ENCODE measurements at regions not wholly inside any gene's neighbourhood (a gene's known extent, or its start where the extent isn't known, plus 50 kb on each side); places are given as distances from the start of the nearest gene placed in this dataset.

- DNase-seq, result no peak
- Histone ChIP-seq H3K27ac (no peak overlapping the region), H3K36me3 (no peaks in the 10 kb centered on the region), H3K4me1 (no peaks in the 10 kb centered on the region), H3K27me3 (no peaks in the 10 kb centered on the region), H3K4me3 (no peak overlapping the region), H3K9me3 (no peaks in the 10 kb centered on the region)
- no peak for TF ChIP-seq POLR2A (IDR thresholded peaks at IDR 0.05)
- no peak for TF ChIP-seq CTCF (IDR thresholded peaks at IDR 0.05)
- intact Hi-C loops (cut with DNase I; ENCODE audit: low total_unique reads), result no loop called here
These were observed 1104.4 kb upstream of the CRIM1 start for GRCh38 chr2:35251156-35251555.

GRCh38 chr2:35246702-35247101, 1108.9 kb upstream of the CRIM1 start:
- Histone ChIP-seq H3K27ac (no peak overlapping the region), H3K4me1 (no peaks in the 10 kb centered on the region), H3K9me3 (no peaks in the 10 kb centered on the region), H3K27me3 (no peaks in the 10 kb centered on the region), H3K4me3 (no peak overlapping the region), H3K36me3 (no peaks in the 10 kb centered on the region)
- TF ChIP-seq POLR2A (IDR thresholded peaks at IDR 0.05) (no peak), CTCF (IDR thresholded peaks at IDR 0.05) (no peak)
- intact Hi-C loops (cut with DNase I; ENCODE audit: low total_unique reads), result no loop called here
- no peak for DNase-seq

GRCh38 chr2:35228584-35228983, 1127.0 kb upstream of the CRIM1 start:
- Histone ChIP-seq H3K27me3 (no peaks in the 10 kb centered on the region), H3K4me3 (no peak overlapping the region), H3K36me3 (no peaks in the 10 kb centered on the region), H3K27ac (no peak overlapping the region), H3K9me3 (no peaks in the 10 kb centered on the region), H3K4me1 (no peaks in the 10 kb centered on the region)
- intact Hi-C loops (cut with DNase I; ENCODE audit: low total_unique reads), result no loop called here
- DNase-seq, result no peak
- TF ChIP-seq POLR2A (IDR thresholded peaks at IDR 0.05), result no peak
- TF ChIP-seq CTCF (IDR thresholded peaks at IDR 0.05), result no peak

- Histone ChIP-seq H3K4me1 (no peaks in the 10 kb centered on the region), H3K27ac (no peak overlapping the region), H3K36me3 (no peaks in the 10 kb centered on the region), H3K27me3 (no peaks in the 10 kb centered on the region), H3K4me3 (no peak overlapping the region), H3K9me3 (no peaks in the 10 kb centered on the region)
- no peak for DNase-seq
- TF ChIP-seq CTCF (IDR thresholded peaks at IDR 0.05) (no peak), POLR2A (IDR thresholded peaks at IDR 0.05) (no peak)
- intact Hi-C loops (cut with DNase I; ENCODE audit: low total_unique reads), result no loop called here
These were observed 1135.1 kb upstream of the CRIM1 start for GRCh38 chr2:35220461-35220860.

GRCh38 chr2:35204881-35205280, 1150.7 kb upstream of the CRIM1 start:
- H3K27me3 ChIP-seq, result no peaks in the 10 kb centered on the region
- H3K27ac ChIP-seq, result no peak overlapping the region
- TF ChIP-seq CTCF (IDR thresholded peaks at IDR 0.05), result no peak
- TF ChIP-seq POLR2A (IDR thresholded peaks at IDR 0.05), result no peak
- intact Hi-C loops (cut with DNase I; ENCODE audit: low total_unique reads), result no loop called here
- no peaks in the 10 kb centered on the region for H3K9me3 ChIP-seq
- H3K36me3 ChIP-seq, result no peaks in the 10 kb centered on the region
- H3K4me1 ChIP-seq, result no peaks in the 10 kb centered on the region
- no peak overlapping the region for H3K4me3 ChIP-seq
- DNase-seq, result no peak

All from uterus (tissue), 3 donors.